ENCODE measurements at regions not wholly inside any gene's neighbourhood (a gene's known extent, or its start where the extent isn't known, plus 50 kb on each side); places are given as distances from the start of the nearest gene placed in this dataset.

DNA sequence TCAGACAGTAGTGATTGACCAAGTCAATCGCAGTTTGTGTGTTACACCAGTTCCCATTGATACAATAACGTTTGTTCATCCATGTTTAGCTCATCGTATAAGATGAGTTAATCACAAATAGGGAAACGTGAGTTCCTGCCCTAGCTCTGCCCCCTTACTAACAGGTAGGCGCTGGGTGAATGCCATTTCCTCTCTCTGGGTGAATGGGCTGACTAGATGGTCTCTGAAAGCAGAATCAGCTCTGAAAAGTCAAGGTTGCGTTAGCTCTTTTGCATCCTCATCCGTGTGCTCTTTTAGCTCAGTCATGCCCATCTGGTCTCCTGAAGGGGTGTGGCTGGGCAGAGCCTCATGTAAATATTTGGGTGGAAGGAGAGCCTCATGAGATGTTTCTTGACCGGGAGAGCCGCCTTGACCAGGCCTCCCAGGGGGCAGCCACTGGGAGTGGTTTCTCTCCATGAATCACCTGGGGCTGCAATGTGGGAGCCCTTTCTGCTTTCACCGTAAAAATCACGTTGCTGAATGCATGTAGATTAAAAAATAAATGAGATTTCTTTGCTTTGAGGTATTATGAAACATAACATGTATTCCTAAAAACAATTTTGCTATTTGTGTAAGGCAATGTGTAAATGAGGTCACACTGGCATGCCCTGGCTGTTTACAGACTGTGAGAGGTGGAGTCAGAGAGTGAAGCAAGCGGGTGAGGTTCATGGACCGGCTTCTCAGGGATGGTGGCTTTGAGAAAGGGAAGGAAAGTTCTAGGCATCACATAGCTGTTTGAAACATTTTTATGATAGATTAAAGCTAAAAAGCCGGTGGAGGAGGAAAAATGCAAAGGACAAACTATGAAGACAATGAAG lies 108.4 kb upstream of the RASGRP1 start:
- DNase-seq: no peak

- DNase-seq: no peak
Measured at GRCh38 chr15:38674448-38674847, 109.8 kb upstream of the RASGRP1 start.

DNA sequence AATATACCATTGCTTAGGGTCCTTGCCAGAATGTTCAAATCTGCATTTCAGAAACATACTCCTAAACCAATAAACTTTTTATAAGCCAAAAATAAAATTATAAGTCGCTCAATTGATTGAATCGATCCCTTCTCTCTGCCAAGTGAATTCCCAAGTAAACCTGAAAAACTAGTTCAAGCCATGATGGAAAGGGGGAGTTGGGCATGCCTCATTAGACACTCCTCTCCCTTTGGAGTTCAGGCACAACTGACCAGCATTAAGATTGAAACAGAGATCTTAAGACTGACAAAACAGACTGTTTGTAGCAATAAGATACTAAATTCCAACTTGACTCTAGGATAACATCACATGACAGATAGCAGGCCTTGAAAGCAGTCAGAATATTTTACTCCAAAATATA lies 113.7 kb upstream of the RASGRP1 start:
- no peak for DNase-seq

- DNase-seq: no peak
Measured at GRCh38 chr15:38680775-38681174, 116.2 kb upstream of the RASGRP1 start.

- DNase-seq: no peak
Measured at GRCh38 chr15:38682363-38682762, 117.7 kb upstream of the RASGRP1 start.

GRCh38 chr15:38682861-38683260 lies 118.2 kb upstream of the RASGRP1 start:
- DNase-seq: no peak

DNA sequence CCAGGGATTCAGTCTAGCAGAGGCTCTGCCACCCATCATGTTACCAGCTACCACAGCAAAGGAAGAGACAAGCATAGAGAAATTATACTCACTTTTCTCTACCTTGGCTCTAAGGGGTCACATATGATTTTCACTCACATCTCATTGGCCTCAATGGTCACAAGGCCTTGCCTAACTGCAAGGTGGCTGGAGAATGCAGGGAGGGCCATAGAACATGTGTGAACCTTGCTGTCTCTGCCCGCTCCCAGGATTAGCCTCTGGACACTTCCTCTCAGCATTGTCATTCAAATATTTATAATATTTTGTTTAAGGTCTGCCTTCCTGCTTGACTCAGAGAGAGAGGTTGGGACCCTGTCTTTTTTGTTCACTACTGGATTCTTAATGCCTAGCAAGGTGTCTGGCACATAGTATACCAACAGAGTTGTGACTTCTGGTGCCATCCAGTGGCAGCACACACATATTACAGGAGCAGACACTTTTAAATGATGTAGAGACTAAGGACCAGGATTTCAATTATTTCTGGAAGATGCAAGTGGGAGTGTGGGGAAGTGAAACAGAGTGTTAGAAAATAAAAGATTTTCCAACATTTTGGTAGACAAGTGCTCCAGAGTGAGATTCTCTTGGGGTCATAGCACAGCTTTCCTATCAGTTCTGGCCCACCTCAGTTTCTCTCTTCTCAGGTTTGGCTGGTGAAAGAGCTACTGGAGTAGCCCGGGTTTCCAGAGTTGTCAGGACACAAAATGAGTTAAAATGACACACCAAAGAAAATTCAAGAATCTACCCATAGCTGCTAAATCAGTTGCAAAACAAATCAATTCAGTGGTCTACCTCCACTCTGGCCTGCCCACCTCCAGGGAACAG lies 119.0 kb upstream of the RASGRP1 start:
- peak; percentile 73 for DNase-seq

DNA sequence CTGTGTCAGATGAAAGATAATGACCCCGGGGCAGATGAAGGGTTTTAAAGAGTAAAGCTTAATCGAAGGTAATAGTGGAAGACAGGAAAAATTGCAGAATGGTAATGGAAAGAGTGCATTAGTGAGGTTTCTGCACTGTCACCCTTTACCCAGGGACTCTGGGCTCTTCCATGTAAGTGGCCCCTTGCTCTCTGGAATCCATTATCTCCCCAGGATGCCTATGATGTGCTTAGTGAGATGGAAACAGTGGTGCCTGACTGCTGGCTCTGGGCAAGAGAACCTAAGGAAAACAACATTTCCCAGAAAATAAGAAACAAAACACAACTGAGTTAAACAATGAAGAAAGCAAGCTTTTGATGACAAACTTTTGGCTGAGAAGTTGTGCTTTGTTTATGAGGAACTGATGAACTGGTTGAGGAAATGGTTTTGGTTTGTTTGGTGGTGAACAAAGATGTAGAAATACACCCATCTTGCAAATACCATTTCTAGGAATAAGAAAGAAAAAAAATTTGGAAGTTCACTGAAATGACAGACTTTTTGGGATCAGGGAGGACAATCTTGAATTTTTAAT lies 119.9 kb upstream of the RASGRP1 start:
- DNase-seq: no peak

- no peak for DNase-seq
Measured at GRCh38 chr15:38685686-38686339, 121.2 kb upstream of the RASGRP1 start.

GRCh38 chr15:38687340-38687739 lies 122.7 kb upstream of the RASGRP1 start:
- no peak for DNase-seq

- no peak for DNase-seq
Measured at GRCh38 chr15:38687775-38688495, 123.3 kb upstream of the RASGRP1 start.

DNA sequence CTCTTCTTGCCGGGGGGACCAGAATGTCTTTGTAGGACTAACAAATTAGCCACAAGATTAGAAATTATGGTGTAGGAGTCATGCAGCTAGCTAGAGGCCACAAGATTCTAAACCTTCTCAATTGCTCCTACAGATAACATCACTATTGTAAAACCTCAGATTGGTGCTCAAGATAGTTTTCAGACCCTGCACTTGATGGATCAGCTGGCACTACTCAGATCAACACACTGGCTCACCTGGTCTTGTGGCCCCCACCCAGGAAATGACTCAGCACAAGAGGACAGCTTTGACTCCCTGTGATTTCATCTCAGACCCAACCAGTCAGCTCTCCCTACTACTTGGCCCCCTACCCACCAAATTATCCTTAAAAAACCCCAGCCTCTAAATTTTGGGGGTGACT lies 124.1 kb upstream of the RASGRP1 start:
- DNase-seq: peak; percentile 53

GRCh38 chr15:38689522-38689921 lies 124.9 kb upstream of the RASGRP1 start:
- DNase-seq: no peak

GRCh38 chr15:38690216-38690615 lies 125.6 kb upstream of the RASGRP1 start:
- DNase-seq: no peak

- peak; percentile 78 for DNase-seq
Measured at GRCh38 chr15:38690719-38691332, 126.2 kb upstream of the RASGRP1 start.

DNA sequence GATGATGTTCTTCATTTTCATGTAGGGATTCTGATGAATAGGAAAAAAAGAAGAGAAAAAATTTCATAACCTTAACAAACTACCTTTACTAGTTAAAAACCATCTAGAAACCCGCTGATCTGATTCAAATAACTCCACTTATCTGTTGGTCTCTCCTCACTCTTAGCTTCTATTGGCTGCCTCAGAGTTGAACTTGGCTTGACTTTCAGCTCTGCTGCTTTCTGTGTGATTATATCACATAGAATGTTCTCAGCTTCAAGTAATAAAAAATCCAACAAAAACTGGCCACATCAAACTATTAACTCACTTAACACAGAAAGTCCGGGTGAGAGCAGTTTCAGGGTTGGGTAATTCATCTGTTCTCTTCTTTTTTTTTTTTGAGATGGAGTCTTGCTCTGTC lies 126.8 kb upstream of the RASGRP1 start:
- no peak for DNase-seq

GRCh38 chr15:38691965-38692788 lies 127.6 kb upstream of the RASGRP1 start:
- DNase-seq: no peak

- no peak for DNase-seq
Measured at GRCh38 chr15:38692789-38693062, 128.1 kb upstream of the RASGRP1 start.

GRCh38 chr15:38695249-38696108 lies 130.9 kb upstream of the RASGRP1 start:
- DNase-seq: no peak

DNA sequence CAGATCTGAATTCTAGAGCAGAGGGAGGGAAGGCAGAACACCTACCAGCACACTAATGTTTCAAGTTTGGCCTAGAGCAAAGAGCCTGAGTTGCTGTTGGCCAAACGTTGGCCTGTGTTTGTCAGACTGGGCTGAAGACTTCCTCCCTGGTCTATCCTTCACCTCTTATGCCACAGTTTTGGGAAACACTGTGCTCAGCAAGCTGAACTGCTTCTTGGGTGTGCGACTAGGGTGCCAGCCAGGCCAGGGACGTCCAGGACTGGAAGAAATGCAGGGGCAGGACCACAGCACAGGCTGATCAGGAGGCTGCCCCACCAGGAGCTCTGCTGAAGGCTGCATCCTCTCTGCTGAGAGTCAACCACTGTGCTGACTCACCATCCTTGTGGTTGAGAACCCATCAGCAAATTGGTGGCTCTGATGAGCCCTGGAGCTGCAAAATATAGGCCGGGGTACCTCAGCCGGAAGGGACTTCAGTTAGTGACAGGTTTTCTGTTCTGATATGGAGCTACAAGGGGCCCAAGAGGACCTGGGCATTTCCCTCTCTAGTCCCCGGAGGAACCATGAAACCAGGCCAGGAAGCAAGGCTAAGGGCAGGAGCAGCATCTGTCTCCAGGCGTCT lies 131.6 kb upstream of the RASGRP1 start:
- DNase-seq: peak; percentile 56

Data from activated naive CD4-positive, alpha-beta T cell treated with anti-CD3 and anti-CD28 coated beads, Interleukin-2, amount 50 U/mL, for 16 hours (primary cell).